NAMALWA (cell line): ENCODE measurements at regions not wholly inside any gene's neighbourhood (a gene's known extent, or its start where the extent isn't known, plus 50 kb on each side); places are given as distances from the start of the nearest gene placed in this dataset.
A peak's percentile ranks its signal among the peaks of the same experiment; 100 is the strongest.
"Not testable (repeated sequence)": the region's sequence is repeated elsewhere in the genome, so short reads cannot be mapped to it uniquely, and the experiment has no call there.

Experiments
- DNase-seq: peaks from one replicate; pipeline ENCODE4 v3.0.0-alpha.2; 2015; ENCODE audit warnings: low spot score

GRCh38 chrX:13476384-13476783 lies 93.0 kb upstream of the EGFL6 start:
- DNase-seq, result no peak

GRCh38 chrX:13474164-13474516 lies 95.3 kb upstream of the EGFL6 start:
- DNase-seq, result no peak

- DNase-seq, result peak; percentile 28
These were observed 95.8 kb upstream of the EGFL6 start for GRCh38 chrX:13473442-13474163.

GRCh38 chrX:13472975-13473374 lies 96.4 kb upstream of the EGFL6 start:
- no peak for DNase-seq

GRCh38 chrX:13471269-13471668 lies 98.1 kb upstream of the EGFL6 start:
- no peak for DNase-seq

GRCh38 chrX:13470685-13470977 lies 98.8 kb upstream of the EGFL6 start:
- DNase-seq, result no peak

- no peak for DNase-seq
These were observed 99.3 kb upstream of the EGFL6 start for GRCh38 chrX:13469963-13470684.

- DNase-seq, result no peak
These were observed 101.3 kb upstream of the EGFL6 start for GRCh38 chrX:13468096-13468495.

GRCh38 chrX:13467243-13467642 lies 102.2 kb upstream of the EGFL6 start:
- DNase-seq, result no peak

GRCh38 chrX:13464599-13465275 lies 104.7 kb upstream of the EGFL6 start:
- no peak for DNase-seq

- peak; percentile 61 for DNase-seq
These were observed 105.8 kb upstream of the EGFL6 start for GRCh38 chrX:13463608-13464007.

- no peak for DNase-seq
These were observed 117.1 kb upstream of the EGFL6 start for GRCh38 chrX:13452283-13452682.

GRCh38 chrX:13449441-13449840 lies 120.0 kb upstream of the EGFL6 start:
- DNase-seq, result no peak

GRCh38 chrX:13448941-13449340 lies 120.5 kb upstream of the EGFL6 start:
- no peak for DNase-seq

- DNase-seq, result not testable (repeated sequence)
These were observed 121.8 kb upstream of the ATXN3L start for GRCh38 chrX:13441608-13442007.

GRCh38 chrX:13440176-13440575 lies 120.3 kb upstream of the ATXN3L start:
- DNase-seq, result no peak

- no peak for DNase-seq
These were observed 113.4 kb upstream of the ATXN3L start for GRCh38 chrX:13433298-13433605.

- no peak for DNase-seq
These were observed 112.8 kb upstream of the ATXN3L start for GRCh38 chrX:13432414-13433297.

- DNase-seq, result no peak
These were observed 110.4 kb upstream of the ATXN3L start for GRCh38 chrX:13430136-13430827.

- no peak for DNase-seq
These were observed 108.4 kb upstream of the ATXN3L start for GRCh38 chrX:13428053-13428786.

- no peak for DNase-seq
These were observed 107.7 kb upstream of the ATXN3L start for GRCh38 chrX:13427441-13428052.
